ENCODE measurements at regions not wholly inside any gene's neighbourhood (a gene's known extent, or its start where the extent isn't known, plus 50 kb on each side); places are given as distances from the start of the nearest gene placed in this dataset.

- no peak for DNase-seq (ENCODE audit: extremely low read depth, low read depth)
- TF ChIP-seq CTCF (IDR thresholded peaks at IDR 0.05; ENCODE audit: low read depth, low read length, missing control alignments) = no peak
- H3K4me3 ChIP-seq (replicated peaks; ENCODE audit: low read depth, low read length) = no peak overlapping the region
Observed at GRCh38 chr10:3224241-3224640, 51.7 kb upstream of the PITRM1 start.

GRCh38 chr10:3222626-3223025 lies 50.0 kb upstream of the PITRM1 start:
- no peak for DNase-seq (ENCODE audit: extremely low read depth, low read depth)
- no peak overlapping the region for H3K4me3 ChIP-seq (replicated peaks; ENCODE audit: low read depth, low read length)
- TF ChIP-seq CTCF (IDR thresholded peaks at IDR 0.05; ENCODE audit: low read depth, low read length, missing control alignments) = no peak
